Stimulated activated CD8-positive, alpha-beta memory T cell treated with anti-CD3 and anti-CD28 coated beads, Interleukin-7, amount 100 ng/mL, for 24 hours (primary cell): ENCODE measurements at regions not wholly inside any gene's neighbourhood (a gene's known extent, or its start where the extent isn't known, plus 50 kb on each side); places are given as distances from the start of the nearest gene placed in this dataset.
A peak's percentile ranks its signal among the peaks of the same experiment; 100 is the strongest.
"Not testable (repeated sequence)": the region's sequence is repeated elsewhere in the genome, so short reads cannot be mapped to it uniquely, and the experiment has no call there.

Source experiments
- DNase-seq: peaks from one replicate; pipeline ENCODE4 v3.0.0-alpha.2; 2020; ENCODE audit warnings: low read depth

DNA sequence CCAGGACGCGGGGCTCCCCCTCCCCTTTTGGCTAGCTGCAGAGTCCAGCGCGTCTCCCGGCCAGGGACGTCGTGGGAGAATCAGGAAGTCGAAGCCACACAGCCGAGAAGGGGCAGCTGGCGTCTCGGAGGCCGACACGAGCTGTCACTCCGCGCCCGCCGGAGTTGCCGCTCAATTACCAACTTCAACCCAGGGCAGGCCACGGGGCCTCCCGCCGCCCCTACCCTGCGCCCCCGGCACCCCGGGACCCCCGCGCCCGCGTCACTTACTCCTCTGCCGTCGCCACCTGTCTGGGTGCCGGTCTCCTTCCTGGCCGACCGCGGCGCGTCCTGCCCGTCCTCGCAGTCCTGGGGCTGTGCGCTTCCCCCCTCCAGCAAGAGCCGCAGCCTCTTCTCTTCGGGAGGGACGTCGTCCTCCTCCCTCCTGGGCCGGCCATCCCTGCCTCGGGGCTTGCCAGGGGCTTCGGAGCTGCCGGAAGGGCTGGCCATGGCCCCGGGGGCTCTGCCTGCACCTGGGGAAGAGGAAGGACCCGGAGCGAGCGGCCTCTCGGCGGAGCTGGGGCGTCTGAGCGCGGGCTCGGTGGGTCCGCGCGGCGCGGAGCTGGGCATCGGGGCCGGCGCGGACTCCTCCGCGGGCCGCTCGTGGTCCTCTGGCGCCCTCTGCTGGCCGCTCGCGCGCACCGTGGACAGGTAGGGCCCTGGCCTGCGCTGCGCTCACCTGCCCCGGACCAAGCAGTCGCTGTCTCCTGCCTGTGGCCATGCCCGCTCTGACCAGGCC, 65.6 kb upstream of the CLEC6A start:
- peak; percentile 56 for DNase-seq

DNA sequence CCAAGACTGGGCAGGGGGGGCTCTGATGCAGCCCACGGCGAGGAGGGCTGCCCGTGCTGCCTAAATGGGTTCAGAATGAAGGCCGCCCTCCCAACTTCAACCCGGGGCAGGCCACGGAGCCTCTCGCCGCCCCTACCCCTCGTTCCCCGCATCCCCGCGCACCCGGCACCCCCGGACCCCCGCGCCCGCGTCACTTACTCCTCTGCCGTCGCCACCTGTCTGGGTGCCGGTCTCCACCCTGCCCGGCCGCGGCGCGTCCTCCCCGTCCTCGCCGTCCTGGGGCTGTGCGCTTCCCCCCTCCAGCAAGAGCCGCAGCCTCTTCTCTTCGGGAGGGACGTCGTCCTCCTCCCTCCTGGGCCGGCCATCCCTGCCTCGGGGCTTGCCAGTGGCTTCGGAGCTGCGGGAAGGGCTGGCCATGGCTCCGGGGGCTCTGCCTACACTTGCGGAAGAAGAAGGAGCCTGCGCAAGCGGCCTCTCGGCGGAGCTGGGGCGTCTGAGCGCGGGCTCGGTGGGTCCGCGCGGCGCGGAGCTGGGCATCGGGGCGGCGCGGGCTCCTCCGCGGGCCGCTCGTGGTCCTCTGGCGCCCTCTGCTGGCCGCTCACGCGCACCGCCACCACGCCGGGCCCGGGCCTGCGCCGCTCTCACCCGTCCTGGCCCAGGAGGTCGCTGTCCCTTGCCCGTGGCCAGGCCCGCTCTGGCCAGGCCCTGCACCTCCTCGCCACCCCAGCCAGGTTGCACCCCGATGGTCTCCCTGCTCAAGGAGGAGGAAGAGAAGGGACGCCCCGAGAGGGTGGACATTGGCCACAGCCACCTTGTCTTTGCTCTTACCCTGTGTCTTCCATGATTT, 59.3 kb upstream of the CLEC6A start:
- peak; percentile 46 for DNase-seq

DNA sequence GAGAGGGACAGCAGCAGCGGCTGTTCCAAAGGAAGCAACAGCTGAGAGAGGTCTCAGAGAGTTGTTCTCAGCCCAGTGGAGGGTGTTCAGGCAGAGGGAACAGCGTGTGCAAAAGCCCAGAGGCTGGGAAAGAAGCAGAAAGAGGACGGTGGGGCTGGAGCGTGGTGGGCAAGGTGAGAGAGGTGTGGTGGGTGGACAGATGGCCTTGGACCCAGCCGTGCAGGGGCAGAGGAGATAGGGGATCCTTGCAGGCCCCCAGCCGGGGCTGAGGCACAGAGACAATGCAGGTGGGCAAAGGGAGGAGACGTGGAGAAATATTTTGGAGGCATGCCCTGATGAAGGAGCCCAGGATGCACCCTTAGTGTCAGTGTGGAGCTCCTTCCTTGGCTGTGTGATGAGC, 58.4 kb upstream of the CLEC6A start:
- not testable (repeated sequence) for DNase-seq

DNA sequence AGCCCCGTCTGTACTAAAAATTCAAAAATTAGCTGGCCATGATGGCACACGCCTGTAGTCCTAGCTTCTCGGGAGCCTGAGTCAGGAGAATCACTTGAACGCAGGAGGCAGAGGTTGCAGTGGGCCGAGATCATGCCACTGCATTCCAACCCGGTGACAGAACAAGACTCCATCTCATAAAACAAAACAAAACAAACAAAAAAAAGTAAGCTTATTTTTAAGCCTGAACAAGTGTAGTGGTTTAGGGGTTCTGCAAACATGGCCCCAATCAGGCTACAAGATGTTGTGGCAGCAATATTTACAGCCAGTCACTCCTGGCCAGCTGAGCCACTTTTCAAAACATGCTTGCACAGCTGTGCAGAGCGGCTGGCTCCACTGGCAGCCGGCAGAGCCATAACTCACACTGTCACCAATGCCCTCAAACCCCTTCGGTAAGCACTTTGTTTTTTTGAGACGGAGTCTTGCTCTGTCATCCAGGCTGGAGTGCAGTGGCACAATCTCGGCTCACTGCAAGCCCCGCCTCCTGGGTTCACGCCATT, 56.2 kb upstream of the CLEC6A start:
- not testable (repeated sequence) for DNase-seq

DNA sequence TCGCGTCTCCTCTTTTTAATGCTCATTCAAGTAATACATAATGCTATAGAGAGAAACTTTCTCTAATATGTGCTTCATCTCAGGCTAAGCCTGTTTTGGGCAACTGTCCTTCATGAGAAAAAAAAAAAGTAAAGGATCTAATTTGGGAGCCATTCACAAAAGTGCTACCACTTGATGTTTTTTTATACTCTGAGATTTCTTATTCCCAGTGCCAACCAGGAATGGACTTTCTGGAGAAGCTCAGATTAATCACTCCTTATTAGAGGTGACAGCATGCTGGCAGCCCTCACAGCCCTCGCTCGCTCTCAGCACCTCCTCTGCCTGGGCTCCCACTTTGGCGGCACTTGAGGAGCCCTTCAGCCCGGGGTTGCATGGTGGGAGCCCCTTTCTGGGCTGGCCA, 51.9 kb upstream of the CLEC6A start:
- DNase-seq = not testable (repeated sequence)

DNA sequence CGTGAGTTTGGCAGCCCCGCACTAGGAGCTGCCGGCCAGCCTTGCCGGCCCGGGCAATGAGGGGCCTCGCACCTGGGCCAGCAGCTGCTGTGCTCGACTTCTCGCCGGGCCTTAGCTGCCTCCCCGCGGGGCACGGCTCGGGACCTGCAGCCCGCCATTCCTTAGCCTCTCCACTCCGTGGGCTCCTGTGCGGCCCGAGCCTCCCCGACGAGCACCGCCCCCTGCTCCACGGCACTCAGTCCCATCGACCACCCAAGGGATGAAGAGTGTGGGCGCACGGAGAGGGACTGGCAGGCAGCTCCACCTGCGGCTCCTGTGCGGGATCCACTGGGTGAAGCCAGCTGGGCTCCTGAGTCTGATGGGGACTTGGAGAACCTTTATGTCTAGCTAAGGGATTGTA, 51.4 kb upstream of the CLEC6A start:
- not testable (repeated sequence) for DNase-seq
